RCC 7860 (cell line): ENCODE measurements at regions not wholly inside any gene's neighbourhood (a gene's known extent, or its start where the extent isn't known, plus 50 kb on each side); places are given as distances from the start of the nearest gene placed in this dataset.
"Not testable (repeated sequence)": the region's sequence is repeated elsewhere in the genome, so short reads cannot be mapped to it uniquely, and the experiment has no call there.

Experiments used
- DNase-seq: peaks from one replicate; pipeline ENCODE4 v3.0.0-alpha.2; 2015; ENCODE audit warnings: low spot score
- FAIRE-seq: peaks from 2 replicates; lab custom pipeline; 2012; peaks lifted over from hg19 to GRCh38; lab: Jason Lieb, UNC

DNA sequence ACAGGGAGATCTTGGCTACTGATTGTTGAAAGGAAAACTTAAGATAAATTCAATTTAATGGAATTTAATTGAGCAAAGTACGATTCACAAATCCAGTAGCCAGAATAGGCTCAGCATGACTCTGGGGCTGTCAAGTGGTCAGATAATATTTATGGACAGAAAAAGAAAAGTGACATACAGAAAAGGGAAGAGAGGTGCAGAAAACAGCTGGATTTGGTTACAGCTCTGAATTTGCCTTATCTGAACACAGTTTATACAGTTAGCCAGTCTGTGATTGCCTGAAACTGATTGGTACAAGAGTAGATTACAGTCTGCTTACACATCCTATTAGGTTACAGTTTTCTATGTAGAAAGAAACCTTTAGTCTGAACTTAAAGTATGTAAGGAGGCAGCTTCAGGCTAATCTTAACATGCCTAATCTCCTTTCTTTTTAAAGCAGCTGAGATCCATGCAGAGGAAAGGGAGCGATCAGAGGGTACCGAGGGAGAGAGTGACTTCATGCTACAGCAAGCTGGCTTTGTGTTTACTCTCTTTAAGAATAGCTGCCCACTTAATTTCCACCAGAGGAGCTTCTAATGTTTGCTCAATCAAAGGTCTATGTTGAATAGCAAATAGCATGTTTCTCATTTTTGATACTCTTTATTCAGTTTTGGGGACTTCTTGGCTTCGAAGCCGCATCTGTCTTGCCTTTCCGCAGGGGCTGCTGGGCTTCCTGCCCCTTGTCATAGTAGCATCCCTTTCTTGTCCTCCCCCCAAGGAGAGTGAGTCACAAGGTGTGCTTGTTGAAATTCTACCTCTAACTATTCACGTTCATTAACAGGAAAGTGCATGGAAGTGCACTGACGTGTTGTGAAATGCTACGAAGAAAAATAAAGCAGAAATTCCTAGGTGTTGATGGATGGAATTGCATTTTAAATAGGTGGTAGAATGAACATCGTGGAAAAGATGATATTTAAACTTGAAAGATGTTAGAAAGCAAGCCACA, 761.2 kb downstream of the TAF11L14 start:
- no peak for FAIRE-seq
- DNase-seq: no peak

DNA sequence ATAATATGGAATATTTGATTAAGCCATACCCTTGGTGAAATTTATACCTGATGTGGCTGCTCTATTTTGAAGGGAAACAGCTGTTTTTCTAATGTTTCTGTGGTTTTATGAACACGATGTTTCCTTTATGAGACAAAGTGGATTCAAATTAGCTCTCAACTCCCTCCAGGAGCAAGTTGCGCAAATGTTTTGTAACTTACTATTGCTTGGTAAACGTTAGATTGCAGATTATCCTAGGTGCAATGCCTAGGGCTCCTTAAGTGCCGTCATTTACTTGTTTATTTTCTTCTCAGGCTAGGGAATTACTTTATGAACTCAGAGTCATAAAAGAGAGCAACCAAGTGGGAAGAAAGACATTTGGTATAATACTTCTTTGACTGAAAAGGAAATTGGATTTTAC, 763.1 kb downstream of the TAF11L14 start:
- FAIRE-seq (no peak), DNase-seq (no peak)

DNA sequence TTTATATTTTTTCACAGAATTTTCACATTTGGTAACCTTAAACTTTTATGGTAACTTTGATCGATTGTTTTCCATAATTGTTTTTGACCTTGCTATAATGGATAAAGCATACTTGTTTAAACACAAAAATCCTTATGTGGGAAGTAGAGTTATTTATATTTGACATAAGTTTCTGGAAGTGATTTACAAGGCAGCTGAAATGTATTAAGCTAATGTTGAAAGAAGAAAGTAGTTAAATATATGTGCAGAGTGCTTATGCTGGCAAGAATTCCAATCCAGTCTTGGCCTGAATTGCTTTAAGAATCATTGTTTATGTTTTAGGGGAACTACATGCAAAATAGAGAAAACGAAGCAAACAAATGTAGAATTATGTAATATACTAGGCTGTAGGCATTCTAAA, 763.6 kb downstream of the TAF11L14 start:
- FAIRE-seq: no peak

GRCh38 chr5:18399461-18400327, 765.4 kb downstream of the TAF11L14 start:
- not testable (repeated sequence) for FAIRE-seq, DNase-seq

More for the DNA sequence above, 763.6 kb downstream of the TAF11L14 start:
- no peak for DNase-seq

DNA sequence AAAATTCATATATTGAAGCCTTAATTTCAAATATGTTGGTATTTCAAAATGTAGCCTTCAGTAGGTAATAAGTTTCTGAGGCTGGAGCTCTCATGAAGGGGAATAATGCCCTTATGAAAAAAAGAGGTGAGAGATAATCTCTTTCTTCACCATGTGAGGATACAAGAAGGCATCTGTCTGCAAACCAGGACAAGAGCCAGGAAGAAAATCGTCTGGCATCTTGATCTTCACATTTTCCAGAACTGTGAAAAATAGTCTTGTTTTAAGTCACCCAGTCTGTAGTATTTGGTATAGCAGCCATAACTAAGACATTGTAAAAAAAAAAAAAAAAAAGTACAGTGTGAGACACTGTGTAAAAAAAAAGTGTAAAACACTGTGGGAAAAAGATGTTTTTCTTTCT, 768.9 kb downstream of the TAF11L14 start:
- FAIRE-seq (no peak), DNase-seq (no peak)

- FAIRE-seq (no peak), DNase-seq (no peak)
Measured at GRCh38 chr5:18403941-18404438, 769.7 kb downstream of the TAF11L14 start.

DNA sequence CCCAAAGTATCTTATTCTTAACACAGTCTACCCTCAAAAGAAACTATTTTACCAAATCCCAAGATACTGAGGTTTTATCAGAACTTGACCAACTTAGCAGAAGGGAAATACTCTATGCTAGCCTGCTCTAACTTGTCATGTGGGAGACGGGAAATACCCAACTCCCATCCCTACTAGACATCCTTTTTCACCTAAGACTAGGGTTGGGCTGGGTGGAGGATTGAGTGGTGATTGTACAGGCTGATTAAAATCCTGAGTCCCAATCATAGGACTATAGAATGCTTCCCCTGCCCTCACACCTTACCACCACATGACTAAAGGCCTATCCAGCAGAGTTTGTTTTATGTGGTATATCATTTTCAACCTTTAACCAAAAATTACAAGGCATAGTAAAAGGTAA, 786.5 kb downstream of the TAF11L14 start:
- FAIRE-seq (no peak), DNase-seq (no peak)

DNA sequence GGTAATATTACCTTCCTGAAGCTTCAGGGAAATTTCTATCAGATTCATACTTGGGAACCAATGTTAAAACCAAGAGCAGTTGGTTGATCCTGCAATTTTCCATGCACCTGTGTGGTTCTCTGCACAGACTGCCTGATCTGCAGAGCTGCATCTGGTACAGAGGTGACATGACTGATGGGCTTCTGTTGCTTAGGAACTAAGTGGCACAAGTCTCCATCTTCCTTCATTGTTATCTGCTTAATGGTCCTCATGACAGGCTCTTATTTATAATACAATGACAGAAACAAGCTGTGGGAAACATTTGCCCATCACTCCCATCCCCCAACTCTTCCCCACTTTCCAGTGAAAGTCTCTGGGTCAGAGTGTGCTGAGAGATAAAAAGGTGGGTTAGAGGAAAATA, 799.1 kb downstream of the TAF11L14 start:
- no peak for DNase-seq
- no peak for FAIRE-seq

- FAIRE-seq: no peak
- DNase-seq: no peak
Measured at GRCh38 chr5:18438126-18438525, 803.9 kb downstream of the TAF11L14 start.

DNA sequence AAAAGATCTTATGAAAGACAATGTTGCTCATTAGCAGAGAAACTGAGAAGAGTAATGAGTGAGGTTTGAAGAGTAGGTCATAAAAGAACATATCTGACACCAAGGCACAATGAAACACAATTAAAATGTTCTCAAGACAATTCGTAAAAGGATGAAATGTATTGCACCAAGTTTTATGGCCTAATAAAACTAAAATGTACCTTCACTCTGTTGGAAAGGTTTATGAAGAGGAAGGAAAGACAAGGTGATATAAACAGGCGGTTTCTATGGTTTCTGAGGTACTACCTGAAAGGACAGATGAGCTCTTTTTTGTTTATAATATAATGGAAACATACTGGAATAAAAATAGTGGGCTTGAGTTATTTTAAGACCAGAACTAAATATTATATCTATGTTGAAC, 821.3 kb downstream of the TAF11L14 start:
- FAIRE-seq (no peak), DNase-seq (no peak)

DNA sequence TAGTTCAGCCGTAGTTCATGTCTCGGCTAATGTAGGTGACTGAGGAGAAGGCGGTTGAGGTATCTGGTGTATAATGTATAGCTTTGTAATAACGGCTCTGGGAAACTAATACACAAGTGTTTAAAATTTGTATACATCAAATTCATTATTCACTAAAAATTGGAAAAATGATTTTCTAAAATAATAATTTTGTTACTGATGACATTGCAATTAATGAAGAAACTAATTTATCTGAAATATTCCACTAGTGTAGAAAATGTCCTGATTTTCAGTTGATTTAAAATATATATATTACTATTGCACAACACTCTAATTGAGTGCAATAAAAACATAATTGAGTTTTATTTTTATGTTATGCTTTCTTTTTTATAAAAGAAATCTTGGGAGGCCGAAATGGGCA, 823.0 kb downstream of the TAF11L14 start:
- FAIRE-seq (no peak), DNase-seq (no peak)

DNA sequence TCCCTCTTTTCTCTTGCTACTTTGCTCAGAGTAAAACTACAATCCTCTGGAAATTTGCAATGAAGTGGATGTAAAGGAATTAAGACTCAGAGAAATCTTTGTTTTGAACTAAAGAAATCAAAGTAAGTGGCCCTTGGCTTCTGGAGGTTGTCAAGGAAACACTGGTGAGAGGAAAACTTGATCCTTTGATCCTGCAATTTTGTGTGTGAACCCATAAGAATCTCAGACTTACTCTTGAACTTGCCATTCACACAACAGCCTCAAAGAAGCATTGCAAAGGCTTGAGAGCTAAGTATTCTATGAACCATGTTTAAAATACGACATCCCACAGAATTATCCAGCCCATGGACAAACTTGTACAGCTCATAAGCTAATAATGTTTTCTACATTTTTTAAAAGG, 827.5 kb downstream of the TAF11L14 start:
- FAIRE-seq: no peak
- no peak for DNase-seq

DNA sequence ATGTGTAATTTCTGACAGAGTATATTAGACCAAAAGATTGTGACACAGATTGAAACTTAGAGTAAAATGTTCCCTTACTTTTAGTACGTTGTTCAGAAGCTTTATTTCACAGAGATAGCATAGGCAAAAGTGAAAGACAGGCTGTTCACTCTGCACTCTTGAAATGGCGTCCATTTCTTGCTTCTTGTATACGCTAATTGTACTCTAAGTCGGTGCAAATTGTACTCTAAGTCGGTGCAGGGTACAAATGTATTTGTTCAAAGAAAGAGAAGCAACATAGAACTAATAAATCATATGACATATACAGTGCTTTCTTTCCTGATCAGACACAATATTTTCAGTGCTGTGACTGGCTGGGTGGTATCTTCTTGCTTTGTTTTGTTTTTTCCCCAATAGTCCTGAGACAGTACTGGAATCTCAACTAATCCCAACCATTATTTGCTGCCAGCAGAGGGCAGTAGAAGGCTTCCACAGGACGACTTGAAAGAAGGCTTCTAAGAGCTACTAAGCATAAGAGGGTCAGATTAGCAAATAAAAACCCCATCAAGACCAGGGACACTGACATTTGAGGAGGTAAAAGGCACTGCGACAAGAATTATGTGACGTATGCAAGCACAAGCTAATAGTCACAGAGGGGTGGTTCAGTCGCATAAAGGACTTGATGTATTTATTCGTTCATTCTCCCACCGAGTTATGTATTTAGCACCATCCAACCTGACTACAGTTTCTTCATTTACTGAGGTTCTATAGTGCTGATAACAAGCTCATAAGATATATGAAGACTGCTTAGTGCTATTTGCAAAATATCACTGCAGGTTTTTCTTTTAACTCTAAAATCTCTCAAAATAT, 831.8 kb downstream of the TAF11L14 start:
- FAIRE-seq: peak; percentile 44
- DNase-seq: peak; percentile 43

GRCh38 chr5:18466731-18467130, 832.5 kb downstream of the TAF11L14 start:
- FAIRE-seq: no peak

GRCh38 chr5:18471791-18472190, 837.5 kb downstream of the TAF11L14 start:
- not testable (repeated sequence) for DNase-seq, FAIRE-seq

More at GRCh38 chr5:18466731-18467130, 832.5 kb downstream of the TAF11L14 start:
- no peak for DNase-seq

DNA sequence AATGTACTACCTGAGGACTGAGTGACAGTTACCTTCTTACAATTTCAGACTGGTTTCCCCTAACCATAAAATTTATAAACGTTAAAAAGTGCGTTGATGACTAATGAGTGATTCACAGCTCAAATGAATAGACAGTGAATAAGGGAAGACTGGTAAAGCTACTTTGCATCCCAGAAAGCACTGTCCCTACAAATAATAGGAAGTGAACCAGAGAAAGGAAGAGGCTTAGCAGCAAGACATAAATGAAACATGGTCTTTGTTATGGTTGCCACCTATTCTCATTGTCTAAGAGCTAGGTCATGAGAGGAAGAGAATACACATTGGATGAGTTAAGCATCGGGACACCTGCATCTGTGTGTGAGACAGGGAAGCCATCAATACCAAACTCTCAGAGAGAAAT, 849.2 kb downstream of the TAF11L14 start:
- DNase-seq (peak; percentile 45), FAIRE-seq (no peak)

GRCh38 chr5:18487928-18488480, 853.7 kb downstream of the TAF11L14 start:
- FAIRE-seq (no peak), DNase-seq (no peak)

GRCh38 chr5:18489703-18490102, 855.4 kb downstream of the TAF11L14 start:
- DNase-seq (no peak), FAIRE-seq (no peak)

DNA sequence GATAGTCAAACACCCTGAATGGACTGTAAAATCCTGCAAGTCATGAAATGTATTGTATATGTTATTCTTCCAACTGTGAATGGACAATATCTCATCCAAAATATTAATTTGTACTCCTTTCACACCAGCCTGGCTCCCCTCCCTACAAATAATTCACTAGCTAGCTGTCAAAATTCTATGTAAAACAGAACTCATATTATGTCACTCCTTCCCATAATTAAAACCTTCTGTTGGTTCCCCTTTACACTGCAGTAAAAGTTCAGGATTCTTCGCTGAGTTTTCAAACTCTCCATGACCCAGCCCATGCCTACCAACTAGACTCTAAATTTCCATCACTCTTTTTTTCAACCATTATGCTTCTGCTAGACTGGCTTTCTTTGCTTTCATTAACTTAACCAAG, 857.1 kb downstream of the TAF11L14 start:
- DNase-seq (no peak), FAIRE-seq (no peak)

DNA sequence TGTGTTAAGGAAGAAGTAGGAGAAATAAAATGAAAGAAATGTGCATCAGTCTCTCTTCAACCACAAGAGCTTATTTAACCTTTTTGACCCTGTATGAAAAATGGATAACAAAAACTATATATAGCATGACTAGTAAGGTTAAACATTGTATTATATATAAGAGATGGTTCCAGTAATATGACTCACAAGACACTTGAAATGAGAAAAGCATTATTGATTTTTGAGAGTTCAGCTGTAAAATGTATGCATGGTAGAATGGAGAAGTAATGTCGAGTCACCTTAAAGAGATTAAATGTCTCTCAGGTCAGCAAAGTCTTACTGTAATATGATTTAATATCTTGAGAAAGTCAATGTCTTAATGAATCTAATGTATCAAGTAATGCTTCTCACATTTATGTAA, 860.9 kb downstream of the TAF11L14 start:
- FAIRE-seq (no peak), DNase-seq (no peak)
